Fibroblast of lung (primary cell): ENCODE measurements at regions not wholly inside any gene's neighbourhood (a gene's known extent, or its start where the extent isn't known, plus 50 kb on each side); places are given as distances from the start of the nearest gene placed in this dataset.

Source experiments
- CTCF ChIP-seq, 2 donors: IDR thresholded peaks in 1 of 2; conservative IDR thresholded peaks in 1 of 2; 1 replicate in 1 of 2; 2 replicates in 1 of 2; pipeline ENCODE4 v1.5.1; 2011 to 2012; ENCODE audit warnings: low read length in 2 of 2, control low read depth in 1 of 2, inconsistent platforms in 1 of 2, low read depth in 1 of 2, mild to moderate bottlenecking in 1 of 2
- EZH2 ChIP-seq: IDR thresholded peaks from 2 replicates; pipeline ENCODE4 v1.5.1; 2012; ENCODE audit warnings: low read length, control low read depth, mild to moderate bottlenecking; ENCODE audit errors: missing control alignments

- TF ChIP-seq CTCF (conservative IDR thresholded peaks at IDR 0.05 in 1 of 2, IDR thresholded peaks at IDR 0.05 in 1 of 2; ENCODE audit: low read depth in 1 of 2, low read length in 2 of 2) = no peak
- TF ChIP-seq EZH2 = no peak
These were observed 628.3 kb upstream of the ADGRL2 start for GRCh38 chr1:81172483-81172882.
